ENCODE measurements at regions not wholly inside any gene's neighbourhood (a gene's known extent, or its start where the extent isn't known, plus 50 kb on each side); places are given as distances from the start of the nearest gene placed in this dataset.

GRCh38 chr10:57979956-57980355 is 287.7 kb downstream of the IPMK start:
- TF ChIP-seq CTCF (IDR thresholded peaks at IDR 0.05), result no peak
- no peak for TF ChIP-seq ZFX (IDR thresholded peaks at IDR 0.05; ENCODE audit: borderline replicate concordance)
- no peak overlapping the region for H3K27ac ChIP-seq

- no peak overlapping the region for H3K27ac ChIP-seq
- no peak for TF ChIP-seq CTCF (IDR thresholded peaks at IDR 0.05)
- TF ChIP-seq ZFX (IDR thresholded peaks at IDR 0.05; ENCODE audit: borderline replicate concordance), result no peak
Observed at GRCh38 chr10:57979491-57979890, 288.2 kb downstream of the IPMK start.

- H3K27ac ChIP-seq, result no peak overlapping the region
- TF ChIP-seq ZFX (IDR thresholded peaks at IDR 0.05; ENCODE audit: borderline replicate concordance), result no peak
- TF ChIP-seq CTCF (IDR thresholded peaks at IDR 0.05), result no peak
Observed at GRCh38 chr10:57977262-57977661, 290.4 kb downstream of the IPMK start.

GRCh38 chr10:57973451-57973850 is 294.2 kb downstream of the IPMK start:
- TF ChIP-seq CTCF (IDR thresholded peaks at IDR 0.05), result no peak
- TF ChIP-seq ZFX (IDR thresholded peaks at IDR 0.05; ENCODE audit: borderline replicate concordance), result no peak
- H3K27ac ChIP-seq, result no peak overlapping the region

GRCh38 chr10:57972783-57973182 is 294.9 kb downstream of the IPMK start:
- no peak overlapping the region for H3K27ac ChIP-seq
- no peak for TF ChIP-seq CTCF (IDR thresholded peaks at IDR 0.05)
- TF ChIP-seq ZFX (IDR thresholded peaks at IDR 0.05; ENCODE audit: borderline replicate concordance), result no peak

GRCh38 chr10:57968328-57969016 is 299.2 kb downstream of the IPMK start:
- no peak for TF ChIP-seq CTCF (IDR thresholded peaks at IDR 0.05)
- TF ChIP-seq ZFX (IDR thresholded peaks at IDR 0.05; ENCODE audit: borderline replicate concordance), result no peak
- no peak overlapping the region for H3K27ac ChIP-seq

- no peak for TF ChIP-seq CTCF (IDR thresholded peaks at IDR 0.05)
- TF ChIP-seq ZFX (IDR thresholded peaks at IDR 0.05; ENCODE audit: borderline replicate concordance), result no peak
- H3K27ac ChIP-seq, result no peak overlapping the region
Observed at GRCh38 chr10:57964351-57964750, 303.3 kb downstream of the IPMK start.

Data from 22Rv1 (cell line).